ENCODE measurements at regions not wholly inside any gene's neighbourhood (a gene's known extent, or its start where the extent isn't known, plus 50 kb on each side); places are given as distances from the start of the nearest gene placed in this dataset.

DNA sequence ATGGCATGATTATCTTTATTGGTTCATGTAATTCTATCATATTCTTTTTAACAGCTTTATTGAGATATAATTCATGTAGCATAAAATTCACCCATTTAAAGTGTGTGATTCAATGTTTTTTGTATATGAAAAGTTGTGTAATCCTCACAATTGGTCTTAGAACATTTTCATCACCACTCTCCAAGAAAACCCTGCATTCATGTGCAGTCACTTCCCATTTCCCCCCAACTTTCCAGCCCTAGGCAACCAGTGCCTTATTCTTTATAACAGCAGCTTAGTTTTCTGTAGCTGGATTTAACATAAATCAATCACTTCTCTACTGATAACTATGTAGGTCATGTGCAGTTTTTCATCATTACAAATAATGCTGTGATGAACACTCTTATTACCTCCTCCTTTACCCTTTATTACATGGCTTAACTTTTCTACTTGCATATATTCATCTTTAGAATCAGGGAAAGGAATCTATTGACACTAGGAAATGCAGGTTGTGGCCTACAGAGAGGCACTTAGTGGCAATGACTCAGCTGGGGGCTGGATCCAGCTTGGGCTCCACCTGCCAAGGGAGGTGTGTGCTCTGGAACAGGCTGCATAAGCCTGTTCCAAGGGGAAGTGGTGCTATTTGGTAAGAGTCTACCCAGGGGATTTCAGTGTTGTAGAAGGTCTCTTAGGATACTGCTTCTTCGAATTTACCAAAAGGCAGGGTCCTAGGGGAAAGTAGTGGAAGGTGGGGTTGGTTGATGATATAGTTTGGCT, 89.1 kb downstream of the ETAA1 start:
- peaks cover 0 to 11% (median 0%) of the 10 kb centered on the region in 9 donors for H3K4me1 ChIP-seq
- intact Hi-C loops (cut with DNase I): loop anchor here in 2 of 10 donors (10.0 kb wide), 1 partner anchor 159 kb away; no protein-coding TSS in a partner anchor
- WGBS, 2 donors: 73 to 93% methylated on average over 1 of the region's 1 CpG
- ATAC-seq (peak in 6 of 8 donors; percentile 39 to 98 (median 76)), DNase-seq (peak in 1 of 2 donors; percentile 33)
- TF ChIP-seq, protein P1, sequence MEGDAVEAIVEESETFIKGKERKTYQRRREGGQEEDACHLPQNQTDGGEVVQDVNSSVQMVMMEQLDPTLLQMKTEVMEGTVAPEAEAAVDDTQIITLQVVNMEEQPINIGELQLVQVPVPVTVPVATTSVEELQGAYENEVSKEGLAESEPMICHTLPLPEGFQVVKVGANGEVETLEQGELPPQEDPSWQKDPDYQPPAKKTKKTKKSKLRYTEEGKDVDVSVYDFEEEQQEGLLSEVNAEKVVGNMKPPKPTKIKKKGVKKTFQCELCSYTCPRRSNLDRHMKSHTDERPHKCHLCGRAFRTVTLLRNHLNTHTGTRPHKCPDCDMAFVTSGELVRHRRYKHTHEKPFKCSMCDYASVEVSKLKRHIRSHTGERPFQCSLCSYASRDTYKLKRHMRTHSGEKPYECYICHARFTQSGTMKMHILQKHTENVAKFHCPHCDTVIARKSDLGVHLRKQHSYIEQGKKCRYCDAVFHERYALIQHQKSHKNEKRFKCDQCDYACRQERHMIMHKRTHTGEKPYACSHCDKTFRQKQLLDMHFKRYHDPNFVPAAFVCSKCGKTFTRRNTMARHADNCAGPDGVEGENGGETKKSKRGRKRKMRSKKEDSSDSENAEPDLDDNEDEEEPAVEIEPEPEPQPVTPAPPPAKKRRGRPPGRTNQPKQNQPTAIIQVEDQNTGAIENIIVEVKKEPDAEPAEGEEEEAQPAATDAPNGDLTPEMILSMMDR (IDR thresholded peaks at IDR 0.05): no peak
- H3K27me3 ChIP-seq: no peaks in the 10 kb centered on the region
- no peaks in the 10 kb centered on the region for H3K36me3 ChIP-seq
- no peak overlapping the region for H3K27ac ChIP-seq
- H3K9me3 ChIP-seq: peaks cover 0 to 10% (median 0%) of the 10 kb centered on the region in 11 donors
- H3K4me3 ChIP-seq: no peak overlapping the region

DNA sequence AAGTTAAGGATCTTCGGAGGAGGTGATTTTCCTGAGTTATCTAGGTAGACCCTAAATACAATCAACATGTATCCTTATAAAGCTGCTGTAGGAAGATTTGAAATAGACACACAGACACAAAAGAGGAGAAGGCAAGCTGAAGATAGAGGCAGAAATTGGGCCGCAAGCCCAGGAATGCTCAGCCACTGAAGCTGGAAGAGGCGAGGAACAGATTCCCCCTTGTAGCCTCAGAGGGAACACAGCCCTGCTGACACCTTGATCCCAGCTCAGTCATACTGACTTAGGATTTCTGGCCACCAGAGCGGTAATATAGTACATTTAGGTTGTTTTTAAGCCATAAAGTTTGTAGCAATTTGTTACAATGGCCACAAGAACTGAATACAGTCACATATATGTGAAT, 90.9 kb downstream of the ETAA1 start:
- WGBS, 2 donors: 73 to 78% methylated on average over 4 of the region's 4 CpGs
- intact Hi-C loops (cut with DNase I): loop anchor here in 2 of 10 donors (10.0 kb wide), 1 partner anchor 157 kb away; no protein-coding TSS in a partner anchor
- TF ChIP-seq, protein P1 (IDR thresholded peaks at IDR 0.05): no peak
- ATAC-seq (peak in 4 of 8 donors; percentile 41 to 62 (median 49)), DNase-seq (peak; percentile 13 to 24)
- Histone ChIP-seq H3K27me3 (no peaks in the 10 kb centered on the region), H3K27ac (no peak overlapping the region), H3K4me3 (no peak overlapping the region), H3K36me3 (no peaks in the 10 kb centered on the region), H3K9me3 (peaks cover 0 to 7% (median 0%) of the 10 kb centered on the region in 11 donors), H3K4me1 (peaks cover 0 to 11% (median 0%) of the 10 kb centered on the region in 9 donors)

GRCh38 chr2:67489396-67489795, 92.3 kb downstream of the ETAA1 start:
- intact Hi-C loops (cut with DNase I): loop anchor here in 2 of 10 donors (10.0 kb wide), 1 partner anchor 155 kb away; no protein-coding TSS in a partner anchor
- TF ChIP-seq, protein P1 (IDR thresholded peaks at IDR 0.05): no peak
- 79 to 81% methylated on average over 8 of the region's 8 CpGs for WGBS, 2 donors
- Histone ChIP-seq H3K27me3 (no peaks in the 10 kb centered on the region), H3K4me1 (peaks cover 0 to 11% (median 0%) of the 10 kb centered on the region in 9 donors), H3K36me3 (no peaks in the 10 kb centered on the region), H3K4me3 (no peak overlapping the region), H3K27ac (no peak overlapping the region), H3K9me3 (no peaks in the 10 kb centered on the region)
- ATAC-seq (no peak), DNase-seq (no peak)

GRCh38 chr2:67498931-67499330, 101.8 kb downstream of the ETAA1 start:
- Histone ChIP-seq H3K4me1 (peaks cover 0 to 4% (median 0%) of the 10 kb centered on the region in 9 donors), H3K27me3 (no peaks in the 10 kb centered on the region), H3K27ac (no peak overlapping the region), H3K4me3 (no peak overlapping the region), H3K36me3 (no peaks in the 10 kb centered on the region), H3K9me3 (no peaks in the 10 kb centered on the region)
- DNase-seq (no peak), ATAC-seq (no peak)
- TF ChIP-seq, protein P1 (IDR thresholded peaks at IDR 0.05): no peak
- WGBS, 2 donors: 48 to 62% methylated on average over 1 of the region's 1 CpG
- intact Hi-C loops (cut with DNase I): no loop called here

Data from heart right ventricle (tissue), 16 donors.